Breast epithelium (tissue), 4 donors: ENCODE measurements at regions not wholly inside any gene's neighbourhood (a gene's known extent, or its start where the extent isn't known, plus 50 kb on each side); places are given as distances from the start of the nearest gene placed in this dataset.
A peak's percentile ranks its signal among the peaks of the same experiment; 100 is the strongest.

Experiments
- DNase-seq, 2 donors: peaks; one replicate each; pipeline ENCODE4 v3.0.0-alpha.2; 2019; ENCODE audit warnings: low spot score in 2 of 2
- H3K27ac ChIP-seq, 2 donors: fragments of 200-600 bp; sonication (generic) in 1 of 2; one replicate each; pipeline ENCODE4 v1.5.1; 2016 to 2019; ENCODE audit warnings: mild to moderate bottlenecking in 1 of 2
- H3K27me3 ChIP-seq, 2 donors: fragments of 200-600 bp; sonication (generic) in 1 of 2; one replicate each; pipeline versions ENCODE4 v1.5.1 to v1.6.0; 2017 to 2019; ENCODE audit warnings: control low read depth in 1 of 2, mild to moderate bottlenecking in 1 of 2
- H3K36me3 ChIP-seq: fragments of 200-600 bp; one replicate; pipeline ENCODE4 v1.5.1; 2019
- H3K4me1 ChIP-seq, 2 donors: fragments of 200-600 bp; sonication (generic); one replicate each; pipeline ENCODE4 v1.5.1; 2016 to 2019; ENCODE audit warnings: control low read depth in 1 of 2
- H3K4me3 ChIP-seq, 3 donors: fragments of 200-600 bp; sonication (generic); 1 replicate in 2 of 3; 2 replicates in 1 of 3; pipeline ENCODE4 v1.5.1; 2016 to 2019; ENCODE audit warnings: mild to moderate bottlenecking in 3 of 3, moderate library complexity in 2 of 3
- H3K9me3 ChIP-seq, 2 donors: fragments of 200-600 bp; sonication (generic) in 1 of 2; one replicate each; pipeline ENCODE4 v1.5.1; 2016 to 2019; ENCODE audit warnings: control low read depth in 1 of 2
- CTCF ChIP-seq, 3 donors: fragments of 450-650 bp; IDR thresholded peaks; one replicate each; pipeline ENCODE4 v1.5.1; 2016 to 2017; ENCODE audit warnings: antibody characterized with exemption in 3 of 3, mild to moderate bottlenecking in 3 of 3, moderate library complexity in 3 of 3
- POLR2A ChIP-seq: fragments of 450-650 bp; IDR thresholded peaks from one replicate; pipeline ENCODE4 v1.6.1; 2016; ENCODE audit warnings: antibody characterized with exemption, mild to moderate bottlenecking, moderate library complexity
- POLR2AphosphoS5 ChIP-seq, 3 donors: sonication (generic); formaldehyde crosslinking; IDR thresholded peaks; one replicate each; pipeline ENCODE4 v1.6.1; 2017; ENCODE audit warnings: antibody characterized with exemption in 3 of 3
- intact Hi-C: fragments of 100-400 bp; cut with DNase I; formaldehyde crosslinking; loops from one replicate; pipeline ENCODE4 v1.15.1; 2023; ENCODE audit warnings: low total_unique reads

GRCh38 chr5:167813389-167813788 is 478.1 kb upstream of the WWC1 start:
- H3K4me3 ChIP-seq = no peak overlapping the region
- TF ChIP-seq POLR2AphosphoS5 (IDR thresholded peaks at IDR 0.05) = no peak
- TF ChIP-seq CTCF (IDR thresholded peaks at IDR 0.05) = no peak
- no peak for TF ChIP-seq POLR2A
- H3K9me3 ChIP-seq = no peaks in the 10 kb centered on the region
- no peaks in the 10 kb centered on the region for H3K36me3 ChIP-seq
- intact Hi-C loops = no loop called here
- H3K4me1 ChIP-seq = no peaks in the 10 kb centered on the region
- no peaks in the 10 kb centered on the region for H3K27me3 ChIP-seq
- H3K27ac ChIP-seq = peak overlapping the region in 1 of 2 donors; percentile 16
- no peak for DNase-seq

- Histone ChIP-seq H3K4me1 (no peaks in the 10 kb centered on the region), H3K9me3 (no peaks in the 10 kb centered on the region), H3K4me3 (no peak overlapping the region), H3K27ac (no peak overlapping the region), H3K27me3 (no peaks in the 10 kb centered on the region), H3K36me3 (no peaks in the 10 kb centered on the region)
- intact Hi-C loops = no loop called here
- no peak for TF ChIP-seq CTCF (IDR thresholded peaks at IDR 0.05)
- TF ChIP-seq POLR2A = no peak
- no peak for TF ChIP-seq POLR2AphosphoS5 (IDR thresholded peaks at IDR 0.05)
- no peak for DNase-seq
These were observed 477.4 kb upstream of the WWC1 start for GRCh38 chr5:167814040-167814439.

GRCh38 chr5:167814828-167815227 is 476.6 kb upstream of the WWC1 start:
- H3K9me3 ChIP-seq = no peaks in the 10 kb centered on the region
- H3K4me3 ChIP-seq = no peak overlapping the region
- TF ChIP-seq POLR2AphosphoS5 (IDR thresholded peaks at IDR 0.05) (no peak), POLR2A (no peak), CTCF (IDR thresholded peaks at IDR 0.05) (no peak)
- no peaks in the 10 kb centered on the region for H3K36me3 ChIP-seq
- H3K4me1 ChIP-seq = no peaks in the 10 kb centered on the region
- H3K27ac ChIP-seq = peak overlapping the region in 1 of 2 donors; percentile 15
- no peaks in the 10 kb centered on the region for H3K27me3 ChIP-seq
- DNase-seq = peak in 1 of 2 donors; percentile 37
- intact Hi-C loops = no loop called here

- no peak for DNase-seq
- Histone ChIP-seq H3K9me3 (no peaks in the 10 kb centered on the region), H3K36me3 (no peaks in the 10 kb centered on the region), H3K4me1 (no peaks in the 10 kb centered on the region), H3K27ac (peak overlapping the region; percentile 29 to 58), H3K4me3 (no peak overlapping the region), H3K27me3 (no peaks in the 10 kb centered on the region)
- intact Hi-C loops = no loop called here
- TF ChIP-seq CTCF (IDR thresholded peaks at IDR 0.05) (no peak), POLR2AphosphoS5 (IDR thresholded peaks at IDR 0.05) (no peak), POLR2A (no peak)
These were observed 475.1 kb upstream of the WWC1 start for GRCh38 chr5:167816354-167816753.

- TF ChIP-seq POLR2AphosphoS5 (IDR thresholded peaks at IDR 0.05) = no peak
- TF ChIP-seq POLR2A = no peak
- TF ChIP-seq CTCF (IDR thresholded peaks at IDR 0.05) = no peak
- H3K36me3 ChIP-seq = no peaks in the 10 kb centered on the region
- H3K9me3 ChIP-seq = no peaks in the 10 kb centered on the region
- no peak for DNase-seq
- intact Hi-C loops = no loop called here
- H3K27ac ChIP-seq = peak overlapping the region; percentile 29 to 58
- no peak overlapping the region for H3K4me3 ChIP-seq
- H3K4me1 ChIP-seq = no peaks in the 10 kb centered on the region
- H3K27me3 ChIP-seq = no peaks in the 10 kb centered on the region
These were observed 474.6 kb upstream of the WWC1 start for GRCh38 chr5:167816864-167817263.
